Erythroblast (primary cell): ENCODE measurements at regions not wholly inside any gene's neighbourhood (a gene's known extent, or its start where the extent isn't known, plus 50 kb on each side); places are given as distances from the start of the nearest gene placed in this dataset.

Experiments used
- GATA1 ChIP-seq: IDR thresholded peaks from 2 replicates; pipeline ENCODE4 v1.6.1; 2011; ENCODE audit warnings: low read depth, mild to moderate bottlenecking, control low read depth, low read length, moderate library complexity
- POLR2A ChIP-seq: IDR thresholded peaks from 2 replicates; pipeline ENCODE4 v1.6.1; 2011; ENCODE audit warnings: mild to moderate bottlenecking, low read length

DNA sequence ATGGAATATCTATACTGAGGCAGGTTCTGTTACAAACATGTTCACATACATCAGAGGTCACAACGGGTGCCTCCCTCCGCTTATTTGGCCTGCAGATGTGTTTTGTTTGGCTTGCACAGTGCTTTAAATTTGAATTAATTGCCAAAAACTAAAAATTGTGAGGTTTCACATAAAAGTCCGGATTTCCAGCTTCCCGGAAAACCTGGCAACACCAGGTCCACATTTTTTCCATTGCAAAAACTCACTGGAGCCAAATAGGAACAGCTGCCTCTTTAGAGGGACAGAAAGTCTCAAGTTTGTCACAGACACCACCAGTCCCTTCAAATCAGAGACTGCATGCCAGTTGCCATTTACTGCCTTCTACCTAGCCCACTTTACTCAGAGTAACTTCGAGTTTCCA is 205.9 kb upstream of the MDFIC2 start:
- TF ChIP-seq POLR2A: no peak
- no peak for TF ChIP-seq GATA1
